Gastroesophageal sphincter (tissue), 3 donors: ENCODE measurements at regions not wholly inside any gene's neighbourhood (a gene's known extent, or its start where the extent isn't known, plus 50 kb on each side); places are given as distances from the start of the nearest gene placed in this dataset.
"Not testable (repeated sequence)": the region's sequence is repeated elsewhere in the genome, so short reads cannot be mapped to it uniquely, and the experiment has no call there.

Source experiments
- EP300 ChIP-seq: sonication (generic); formaldehyde crosslinking; IDR thresholded peaks from one replicate; pipeline ENCODE4 v1.6.1; 2017; ENCODE audit warnings: antibody characterized with exemption, mild to moderate bottlenecking
- TF ChIP-seq, protein P1 (sequence below), 4 experiments: fragments of 200-600 bp in 2 of 4; fragments of 450-650 bp in 2 of 4; sonication (generic) in 1 of 4; IDR thresholded peaks; one replicate each; pipeline ENCODE4 v1.5.1; 2017 to 2019; ENCODE audit warnings: antibody characterized with exemption in 4 of 4, mild to moderate bottlenecking in 2 of 4, moderate library complexity in 2 of 4

DNA sequence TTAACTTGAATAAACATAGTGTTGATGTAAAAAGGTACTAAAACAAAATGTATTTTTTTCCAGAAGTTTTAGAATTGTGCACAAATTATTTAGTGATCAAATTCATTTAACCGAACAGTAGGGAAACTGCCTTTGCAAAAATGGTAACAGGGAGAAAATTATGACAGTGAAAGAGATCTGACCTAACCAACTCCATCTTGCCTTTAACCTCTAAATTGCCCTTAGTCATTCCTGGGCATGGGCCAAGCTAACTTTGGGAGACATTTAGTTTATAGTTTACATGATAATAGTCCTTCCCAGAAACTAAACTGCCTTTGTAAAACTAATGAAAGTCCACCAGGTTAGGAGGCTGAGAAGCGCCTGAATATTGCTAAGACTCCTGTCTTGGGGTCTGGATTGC, 361.3 kb upstream of the PCDH15 start:
- not testable (repeated sequence) for TF ChIP-seq EP300
- TF ChIP-seq, protein P1, sequence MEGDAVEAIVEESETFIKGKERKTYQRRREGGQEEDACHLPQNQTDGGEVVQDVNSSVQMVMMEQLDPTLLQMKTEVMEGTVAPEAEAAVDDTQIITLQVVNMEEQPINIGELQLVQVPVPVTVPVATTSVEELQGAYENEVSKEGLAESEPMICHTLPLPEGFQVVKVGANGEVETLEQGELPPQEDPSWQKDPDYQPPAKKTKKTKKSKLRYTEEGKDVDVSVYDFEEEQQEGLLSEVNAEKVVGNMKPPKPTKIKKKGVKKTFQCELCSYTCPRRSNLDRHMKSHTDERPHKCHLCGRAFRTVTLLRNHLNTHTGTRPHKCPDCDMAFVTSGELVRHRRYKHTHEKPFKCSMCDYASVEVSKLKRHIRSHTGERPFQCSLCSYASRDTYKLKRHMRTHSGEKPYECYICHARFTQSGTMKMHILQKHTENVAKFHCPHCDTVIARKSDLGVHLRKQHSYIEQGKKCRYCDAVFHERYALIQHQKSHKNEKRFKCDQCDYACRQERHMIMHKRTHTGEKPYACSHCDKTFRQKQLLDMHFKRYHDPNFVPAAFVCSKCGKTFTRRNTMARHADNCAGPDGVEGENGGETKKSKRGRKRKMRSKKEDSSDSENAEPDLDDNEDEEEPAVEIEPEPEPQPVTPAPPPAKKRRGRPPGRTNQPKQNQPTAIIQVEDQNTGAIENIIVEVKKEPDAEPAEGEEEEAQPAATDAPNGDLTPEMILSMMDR (IDR thresholded peaks at IDR 0.05): not testable (repeated sequence)
